H1 (cell line): ENCODE measurements at regions not wholly inside any gene's neighbourhood (a gene's known extent, or its start where the extent isn't known, plus 50 kb on each side); places are given as distances from the start of the nearest gene placed in this dataset.

Experiments
- CTCF ChIA-PET: fragments of 300-600 bp; sonication (Branson Sonifier 250); formaldehyde crosslinking; loops from one replicate; lab custom pipeline; 2021; ENCODE audit not compliant: partially characterized antibody; lab: Charles Lee
- POLR2A ChIA-PET: fragments of 300-600 bp; sonication (Branson Sonifier 250); formaldehyde crosslinking; loops from one replicate; lab custom pipeline; 2021; ENCODE audit warnings: inconsistent platforms; ENCODE audit not compliant: partially characterized antibody; lab: Charles Lee
- DNase-seq, 2 experiments: peaks; one replicate each; pipeline versions ENCODE4 v3.0.0 to v3.0.0-alpha.2; 2010 to 2022; ENCODE audit warnings: low spot score in 2 of 2, low read depth in 1 of 2, mixed read lengths in 1 of 2
- FAIRE-seq: peaks from 2 replicates; lab custom pipeline; 2011; peaks lifted over from hg19 to GRCh38; lab: Jason Lieb, UNC
- H2AFZ ChIP-seq: 2 replicates; pipeline ENCODE4 v1.8.1; 2012; ENCODE audit warnings: low read length, inconsistent platforms
- H2AK5ac ChIP-seq: 2 replicates; pipeline ENCODE4 v1.6.1; 2013; ENCODE audit warnings: low read depth, low read length
- H2BK120ac ChIP-seq: replicated peaks from 2 replicates; pipeline ENCODE3; 2013; ENCODE audit warnings: low read depth, low read length, inconsistent platforms
- H2BK12ac ChIP-seq: 2 replicates; pipeline ENCODE4 v1.6.1; 2013; ENCODE audit warnings: low read depth, low read length
- H2BK15ac ChIP-seq: 2 replicates; pipeline ENCODE4 v1.6.1; 2013; ENCODE audit warnings: low read length
- H2BK20ac ChIP-seq: 2 replicates; pipeline ENCODE4 v1.6.1; 2013; ENCODE audit warnings: low read length
- H2BK5ac ChIP-seq: 2 replicates; pipeline ENCODE4 v1.6.1; 2013; ENCODE audit warnings: low read depth, low read length
- H3K14ac ChIP-seq: 2 replicates; pipeline ENCODE4 v1.6.1; 2013; ENCODE audit warnings: inconsistent platforms; ENCODE audit not compliant: insufficient read length
- H3K18ac ChIP-seq: 2 replicates; pipeline ENCODE4 v1.6.1; 2013; ENCODE audit warnings: low read length; ENCODE audit errors: extremely low read depth
- H3K23ac ChIP-seq: 2 replicates; pipeline ENCODE4 v1.6.1; 2013; ENCODE audit warnings: inconsistent platforms; ENCODE audit not compliant: insufficient read length
- H3K23me2 ChIP-seq: 2 replicates; pipeline ENCODE4 v1.6.1; 2013; ENCODE audit warnings: low read depth, low read length
- H3K27ac ChIP-seq: 2 replicates; pipeline ENCODE4 v1.6.1; 2011; ENCODE audit warnings: low read depth, low read length, inconsistent platforms
- H3K27me3 ChIP-seq, 4 experiments: replicated peaks in 1 of 4; 1 replicate in 1 of 4; 2 replicates in 3 of 4; pipeline versions ENCODE4 v1.6.1 to v1.8.1; 2011 to 2013; ENCODE audit warnings: low read length in 3 of 4, mild to moderate bottlenecking in 3 of 4, inconsistent platforms in 2 of 4, mixed read lengths in 2 of 4, moderate library complexity in 1 of 4; ENCODE audit not compliant: control insufficient read depth in 3 of 4, insufficient read depth in 3 of 4; ENCODE audit errors: extremely low read depth in 1 of 4
- H3K36me3 ChIP-seq, 4 experiments: 2 replicates each; pipeline versions ENCODE4 v1.6.1 to v1.8.1; 2011 to 2013; ENCODE audit warnings: mild to moderate bottlenecking in 4 of 4, low read length in 3 of 4, moderate library complexity in 2 of 4, control low read depth in 1 of 4, inconsistent platforms in 1 of 4; ENCODE audit not compliant: insufficient read depth in 4 of 4, control insufficient read depth in 2 of 4
- H3K4ac ChIP-seq: replicated peaks from 2 replicates; pipeline ENCODE3; 2013; ENCODE audit warnings: low read length, low read depth, mixed read lengths, inconsistent platforms; ENCODE audit not compliant: insufficient read length
- H3K4me1 ChIP-seq, 4 experiments: replicated peaks in 1 of 4; 1 replicate in 1 of 4; 2 replicates in 3 of 4; pipeline versions ENCODE4 v1.6.1 to v1.8.1; 2011 to 2013; ENCODE audit warnings: low read length in 3 of 4, inconsistent platforms in 2 of 4, mixed read lengths in 1 of 4; ENCODE audit not compliant: insufficient read depth in 4 of 4, control insufficient read depth in 3 of 4
- H3K4me2 ChIP-seq, 2 experiments: 2 replicates each; pipeline versions ENCODE4 v1.6.1 to v1.8.1; 2011 to 2013; ENCODE audit warnings: low read depth in 2 of 2, low read length in 2 of 2, control low read depth in 1 of 2, inconsistent platforms in 1 of 2, mild to moderate bottlenecking in 1 of 2; ENCODE audit not compliant: insufficient read depth in 1 of 2
- H3K4me3 ChIP-seq, 4 experiments: fragments of 200-600, 300-600 bp in 1 of 4; sonication (generic), shearing (Covaris generic), sonication (Bioruptor Twin) in 1 of 4; 2 replicates each; pipeline versions ENCODE4 v1.5.1 to v1.8.1; 2011 to 2016; ENCODE audit warnings: low read length in 4 of 4, low read depth in 3 of 4, control low read depth in 2 of 4, inconsistent platforms in 2 of 4, mild to moderate bottlenecking in 2 of 4, mixed read lengths in 1 of 4, moderate library complexity in 1 of 4; ENCODE audit not compliant: insufficient read depth in 2 of 4; ENCODE audit errors: extremely low read depth in 1 of 4
- H3K56ac ChIP-seq: replicated peaks from 2 replicates; pipeline ENCODE3; 2013; ENCODE audit warnings: low read depth, mild to moderate bottlenecking, mixed read lengths, low read length, inconsistent platforms; ENCODE audit not compliant: insufficient read length
- H3K79me1 ChIP-seq: 2 replicates; pipeline ENCODE4 v1.6.1; 2013; ENCODE audit warnings: low read depth, low read length, control low read depth
- H3K79me2 ChIP-seq, 2 experiments: 2 replicates each; pipeline versions ENCODE4 v1.6.1 to v1.8.1; 2012 to 2013; ENCODE audit warnings: low read length in 2 of 2, mild to moderate bottlenecking in 2 of 2, inconsistent platforms in 1 of 2; ENCODE audit not compliant: insufficient read depth in 2 of 2, control insufficient read depth in 1 of 2
- H3K9ac ChIP-seq, 4 experiments: replicated peaks in 1 of 4; 1 replicate in 1 of 4; 2 replicates in 3 of 4; pipeline versions ENCODE4 v1.6.1 to v1.8.1; 2011 to 2013; ENCODE audit warnings: low read depth in 3 of 4, low read length in 3 of 4, control low read depth in 2 of 4, mild to moderate bottlenecking in 2 of 4, moderate library complexity in 2 of 4, inconsistent platforms in 1 of 4; ENCODE audit errors: extremely low read depth in 1 of 4
- H3K9me3 ChIP-seq, 2 experiments: 2 replicates each; pipeline versions ENCODE4 v1.6.1 to v1.8.1; 2012 to 2013; ENCODE audit warnings: mild to moderate bottlenecking in 2 of 2, moderate library complexity in 2 of 2, control low read depth in 1 of 2, inconsistent platforms in 1 of 2, low read depth in 1 of 2, low read length in 1 of 2, mixed read lengths in 1 of 2; ENCODE audit not compliant: insufficient read depth in 2 of 2
- H4K20me1 ChIP-seq, 2 experiments: replicated peaks in 1 of 2; 2 replicates each; pipeline versions ENCODE3 to v1.8.1; 2011 to 2013; ENCODE audit warnings: inconsistent platforms in 2 of 2, low read length in 2 of 2, mild to moderate bottlenecking in 1 of 2; ENCODE audit not compliant: insufficient read depth in 2 of 2, control insufficient read depth in 1 of 2
- H4K5ac ChIP-seq: 2 replicates; pipeline ENCODE4 v1.6.1; 2013; ENCODE audit warnings: low read length, low read depth, mixed read lengths, inconsistent platforms; ENCODE audit not compliant: insufficient read length
- H4K8ac ChIP-seq: 2 replicates; pipeline ENCODE4 v1.8.0; 2013; ENCODE audit warnings: mild to moderate bottlenecking, moderate library complexity, low read length, inconsistent platforms; ENCODE audit not compliant: insufficient read depth; ENCODE audit errors: extremely low read depth
- H4K91ac ChIP-seq: replicated peaks from 2 replicates; pipeline ENCODE3; 2013; ENCODE audit warnings: low read length, mixed read lengths, inconsistent platforms; ENCODE audit not compliant: insufficient read length
- BCL11A ChIP-seq, 2 experiments: IDR thresholded peaks; one replicate each; pipeline ENCODE4 v1.6.1; 2011; ENCODE audit warnings: low read depth in 2 of 2, low read length in 2 of 2, mild to moderate bottlenecking in 2 of 2
- KDM4A ChIP-seq: IDR thresholded peaks from one replicate; pipeline ENCODE4 v1.7.1; 2012; ENCODE audit warnings: low read depth, mild to moderate bottlenecking, moderate library complexity, low read length, inconsistent platforms; ENCODE audit not compliant: severe bottlenecking
- RBBP5 ChIP-seq: IDR thresholded peaks from 2 replicates; pipeline ENCODE4 v1.7.1; 2012; ENCODE audit warnings: low read depth, mild to moderate bottlenecking, inconsistent platforms, low read length, moderate library complexity, borderline replicate concordance
- SP2 ChIP-seq: IDR thresholded peaks from 2 replicates; pipeline ENCODE4 v1.6.1; 2012; ENCODE audit warnings: mild to moderate bottlenecking, low read length, inconsistent platforms
- SRF ChIP-seq: IDR thresholded peaks from 2 replicates; pipeline ENCODE4 v1.6.1; 2011; ENCODE audit warnings: mild to moderate bottlenecking, low read depth, low read length, moderate library complexity
- TBP ChIP-seq: IDR thresholded peaks from 2 replicates; pipeline ENCODE4 v1.6.1; 2011; ENCODE audit warnings: low read depth, low read length, improper control_type of control experiment
- ZNF274 ChIP-seq: IDR thresholded peaks from 2 replicates; pipeline ENCODE4 v1.7.0; 2012; ENCODE audit warnings: low read length, borderline replicate concordance; ENCODE audit errors: extremely low read depth
- WGBS, 2 experiments: shearing (Covaris generic) in 1 of 2; methylation state at CpG; one replicate each; pipeline versions ENCODE4 v1.1.6 to v1.1.7; 2013 to 2015; ENCODE audit warnings: low lambda C conversion rate in 2 of 2, mixed read lengths in 2 of 2, inconsistent platforms in 1 of 2, low coverage in 1 of 2, missing lambda C conversion rate in 1 of 2; ENCODE audit not compliant: insufficient replicate concordance in 2 of 2, insufficient coverage in 1 of 2, insufficient read length in 1 of 2; ENCODE audit errors: extremely low coverage in 1 of 2, missing lambda C conversion rate in 1 of 2; 5-methylcytosine and 5-hydroxymethylcytosine counted together

GRCh38 chr18:43776997-43777396 lies 499.7 kb upstream of the SYT4 start:
- no peak overlapping the region for H2BK20ac ChIP-seq
- no peak overlapping the region for H4K5ac ChIP-seq
- no peak overlapping the region for H4K8ac ChIP-seq
- H3K9me3 ChIP-seq: no peaks in the 10 kb centered on the region
- H3K56ac ChIP-seq: no peak overlapping the region
- H3K27ac ChIP-seq: no peak overlapping the region
- no peaks in the 10 kb centered on the region for H3K27me3 ChIP-seq
- no peak overlapping the region for H3K18ac ChIP-seq
- H4K20me1 ChIP-seq: no peaks in the 10 kb centered on the region
- H4K91ac ChIP-seq: no peak overlapping the region
- H3K23me2 ChIP-seq: no peaks in the 10 kb centered on the region
- no peak overlapping the region for H2BK15ac ChIP-seq
- no peak overlapping the region for H2BK12ac ChIP-seq
- POLR2A ChIA-PET: no interaction called here
- FAIRE-seq (no peak), DNase-seq (no peak)
- no peaks in the 10 kb centered on the region for H3K79me1 ChIP-seq
- no peaks in the 10 kb centered on the region; a peak in 1 of 7 replicates for H3K4me1 ChIP-seq
- H3K23ac ChIP-seq: no peak overlapping the region
- 94% methylated on average over 2 of the region's 2 CpGs; no CpG with 5 or more reads in 1 of the 2 experiments for WGBS, 2 experiments
- H3K14ac ChIP-seq: no peak overlapping the region
- H2BK5ac ChIP-seq: no peak overlapping the region
- H3K9ac ChIP-seq: no peak overlapping the region
- no peaks in the 10 kb centered on the region for H3K36me3 ChIP-seq
- H2AFZ ChIP-seq: no peak overlapping the region
- H3K4ac ChIP-seq: no peak overlapping the region
- no peak overlapping the region for H3K4me3 ChIP-seq
- H2BK120ac ChIP-seq: no peak overlapping the region
- CTCF ChIA-PET: no interaction called here
- H3K79me2 ChIP-seq: no peaks in the 10 kb centered on the region
- H3K4me2 ChIP-seq: no peak overlapping the region
- no peak overlapping the region for H2AK5ac ChIP-seq
- TF ChIP-seq RBBP5 (no peak), KDM4A (no peak), TBP (no peak), ZNF274 (no peak), SP2 (no peak), BCL11A (IDR thresholded peaks at IDR 0.05; ENCODE audit: low read depth in 2 of 2, low read length in 2 of 2) (no peak), SRF (no peak)
